DND-41 (cell line): ENCODE measurements at regions not wholly inside any gene's neighbourhood (a gene's known extent, or its start where the extent isn't known, plus 50 kb on each side); places are given as distances from the start of the nearest gene placed in this dataset.

Experiments
- EZH2 ChIP-seq: IDR thresholded peaks from 3 replicates; pipeline ENCODE4 v1.6.1; 2012; ENCODE audit warnings: borderline replicate concordance, low read depth, mild to moderate bottlenecking, moderate library complexity, low read length, inconsistent platforms; ENCODE audit not compliant: severe bottlenecking
- TF ChIP-seq, protein P1 (sequence below): IDR thresholded peaks from 2 replicates; pipeline ENCODE4 v1.5.1; 2012; ENCODE audit warnings: borderline replicate concordance, low read length, moderate library complexity, mild to moderate bottlenecking; ENCODE audit not compliant: poor library complexity, severe bottlenecking; ENCODE audit errors: extremely low read depth

- TF ChIP-seq, protein P1, sequence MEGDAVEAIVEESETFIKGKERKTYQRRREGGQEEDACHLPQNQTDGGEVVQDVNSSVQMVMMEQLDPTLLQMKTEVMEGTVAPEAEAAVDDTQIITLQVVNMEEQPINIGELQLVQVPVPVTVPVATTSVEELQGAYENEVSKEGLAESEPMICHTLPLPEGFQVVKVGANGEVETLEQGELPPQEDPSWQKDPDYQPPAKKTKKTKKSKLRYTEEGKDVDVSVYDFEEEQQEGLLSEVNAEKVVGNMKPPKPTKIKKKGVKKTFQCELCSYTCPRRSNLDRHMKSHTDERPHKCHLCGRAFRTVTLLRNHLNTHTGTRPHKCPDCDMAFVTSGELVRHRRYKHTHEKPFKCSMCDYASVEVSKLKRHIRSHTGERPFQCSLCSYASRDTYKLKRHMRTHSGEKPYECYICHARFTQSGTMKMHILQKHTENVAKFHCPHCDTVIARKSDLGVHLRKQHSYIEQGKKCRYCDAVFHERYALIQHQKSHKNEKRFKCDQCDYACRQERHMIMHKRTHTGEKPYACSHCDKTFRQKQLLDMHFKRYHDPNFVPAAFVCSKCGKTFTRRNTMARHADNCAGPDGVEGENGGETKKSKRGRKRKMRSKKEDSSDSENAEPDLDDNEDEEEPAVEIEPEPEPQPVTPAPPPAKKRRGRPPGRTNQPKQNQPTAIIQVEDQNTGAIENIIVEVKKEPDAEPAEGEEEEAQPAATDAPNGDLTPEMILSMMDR, result no peak
- no peak for TF ChIP-seq EZH2
These were observed 175.6 kb downstream of the SNCA start for GRCh38 chr4:89661173-89661899.
